ENCODE measurements at regions not wholly inside any gene's neighbourhood (a gene's known extent, or its start where the extent isn't known, plus 50 kb on each side); places are given as distances from the start of the nearest gene placed in this dataset.

GRCh38 chr1:82606546-82606945, 805.8 kb downstream of the ADGRL2 start:
- Histone ChIP-seq H2AFZ (ENCODE audit: low read length, unreplicated experiment) (no peak overlapping the region), H3K36me3 (ENCODE audit: insufficient read depth, low read length) (no peaks in the 10 kb centered on the region), H3K27ac (ENCODE audit: low read depth, low read length) (no peak overlapping the region), H3K79me2 (ENCODE audit: control insufficient read depth, insufficient read depth, low read length, unreplicated experiment) (no peaks in the 10 kb centered on the region), H3K4me1 (ENCODE audit: control insufficient read depth, insufficient read depth, low read length, unreplicated experiment) (no peaks in the 10 kb centered on the region), H3K4me3 (ENCODE audit: low read depth, low read length) (no peak overlapping the region), H3K27me3 (ENCODE audit: insufficient read depth, low read length) (no peaks in the 10 kb centered on the region)

DNA sequence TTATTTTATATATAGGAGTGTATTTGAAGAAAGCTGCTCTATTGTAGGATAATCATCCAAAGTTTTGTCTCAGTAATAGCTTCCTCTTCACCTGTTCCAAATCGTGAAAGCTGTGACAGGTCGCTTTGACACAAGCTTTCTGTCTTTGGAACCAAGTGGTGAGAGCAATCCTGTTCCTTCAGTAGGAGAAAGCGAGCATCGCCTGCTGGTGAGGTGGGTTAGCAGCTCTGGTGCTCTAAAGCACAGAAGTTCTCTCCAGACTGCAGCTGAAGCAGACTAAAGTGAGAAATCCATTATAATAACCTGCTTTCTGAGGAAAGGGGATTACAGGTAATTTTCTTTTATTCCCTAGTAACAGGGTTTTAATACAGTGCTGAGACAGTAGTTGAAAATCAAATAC, 803.8 kb downstream of the ADGRL2 start:
- H2AFZ ChIP-seq (ENCODE audit: low read length, unreplicated experiment) = no peak overlapping the region
- H3K4me1 ChIP-seq (ENCODE audit: control insufficient read depth, insufficient read depth, low read length, unreplicated experiment) = no peaks in the 10 kb centered on the region
- H3K27ac ChIP-seq (ENCODE audit: low read depth, low read length) = no peak overlapping the region
- no peaks in the 10 kb centered on the region for H3K79me2 ChIP-seq (ENCODE audit: control insufficient read depth, insufficient read depth, low read length, unreplicated experiment)
- no peak overlapping the region for H3K4me3 ChIP-seq (ENCODE audit: low read depth, low read length)
- no peaks in the 10 kb centered on the region for H3K27me3 ChIP-seq (ENCODE audit: insufficient read depth, low read length)
- H3K36me3 ChIP-seq (ENCODE audit: insufficient read depth, low read length) = no peaks in the 10 kb centered on the region

- Histone ChIP-seq H3K27ac (ENCODE audit: low read depth, low read length) (no peak overlapping the region), H3K79me2 (ENCODE audit: control insufficient read depth, insufficient read depth, low read length, unreplicated experiment) (no peaks in the 10 kb centered on the region), H3K4me3 (ENCODE audit: low read depth, low read length) (no peak overlapping the region), H3K36me3 (ENCODE audit: insufficient read depth, low read length) (no peaks in the 10 kb centered on the region), H3K27me3 (ENCODE audit: insufficient read depth, low read length) (no peaks in the 10 kb centered on the region), H3K4me1 (ENCODE audit: control insufficient read depth, insufficient read depth, low read length, unreplicated experiment) (no peaks in the 10 kb centered on the region), H2AFZ (ENCODE audit: low read length, unreplicated experiment) (no peak overlapping the region)
Observed at GRCh38 chr1:82600314-82600713, 799.6 kb downstream of the ADGRL2 start.

DNA sequence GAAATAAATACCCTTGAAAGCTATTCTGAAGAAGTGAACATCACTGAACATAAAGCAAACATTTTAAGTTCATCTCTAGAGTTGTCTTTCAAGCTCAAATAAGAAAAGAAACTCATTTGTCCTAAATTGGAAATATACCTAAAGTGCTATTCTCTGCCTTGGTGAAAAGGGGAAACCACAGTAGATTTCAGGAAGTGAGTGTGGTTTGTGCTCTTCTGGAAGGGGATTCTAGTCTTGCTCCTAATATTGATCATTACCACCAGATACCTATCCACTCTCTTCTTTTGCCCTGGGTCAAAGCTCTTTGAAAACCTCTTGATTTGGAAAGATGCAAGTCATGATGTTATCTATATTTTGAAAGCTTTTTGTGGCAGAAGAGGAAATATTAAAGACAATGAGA, 798.1 kb downstream of the ADGRL2 start:
- Histone ChIP-seq H3K36me3 (ENCODE audit: insufficient read depth, low read length) (no peaks in the 10 kb centered on the region), H3K27ac (ENCODE audit: low read depth, low read length) (no peak overlapping the region), H3K4me3 (ENCODE audit: low read depth, low read length) (no peak overlapping the region)

DNA sequence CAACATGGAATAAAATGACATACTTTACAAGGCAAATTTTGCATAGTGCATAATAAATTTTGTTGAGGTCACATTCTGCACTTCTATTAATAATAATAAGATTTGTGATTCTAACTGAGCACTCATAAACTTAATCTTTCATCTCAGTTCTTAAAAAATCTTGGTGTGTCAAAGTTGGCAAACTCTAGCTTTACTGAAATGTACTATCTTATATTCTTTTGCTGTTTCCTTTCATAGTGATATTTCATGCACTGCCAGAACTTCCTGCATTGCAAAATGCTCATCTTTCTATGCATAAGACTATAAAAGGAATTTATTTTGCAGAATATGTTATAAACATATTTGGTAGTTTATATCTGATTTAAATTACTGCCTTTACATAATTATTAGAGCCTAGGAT, 797.6 kb downstream of the ADGRL2 start:
- H3K27ac ChIP-seq (ENCODE audit: low read depth, low read length) = no peak overlapping the region
- no peak overlapping the region for H2AFZ ChIP-seq (ENCODE audit: low read length, unreplicated experiment)
- H3K4me3 ChIP-seq (ENCODE audit: low read depth, low read length) = no peak overlapping the region
- H3K27me3 ChIP-seq (ENCODE audit: insufficient read depth, low read length) = no peaks in the 10 kb centered on the region
- no peaks in the 10 kb centered on the region for H3K4me1 ChIP-seq (ENCODE audit: control insufficient read depth, insufficient read depth, low read length, unreplicated experiment)
- H3K79me2 ChIP-seq (ENCODE audit: control insufficient read depth, insufficient read depth, low read length, unreplicated experiment) = no peaks in the 10 kb centered on the region
- no peaks in the 10 kb centered on the region for H3K36me3 ChIP-seq (ENCODE audit: insufficient read depth, low read length)

More for the DNA sequence above, 798.1 kb downstream of the ADGRL2 start:
- Histone ChIP-seq H3K79me2 (ENCODE audit: control insufficient read depth, insufficient read depth, low read length, unreplicated experiment) (no peaks in the 10 kb centered on the region), H2AFZ (ENCODE audit: low read length, unreplicated experiment) (no peak overlapping the region), H3K27me3 (ENCODE audit: insufficient read depth, low read length) (no peaks in the 10 kb centered on the region), H3K4me1 (ENCODE audit: control insufficient read depth, insufficient read depth, low read length, unreplicated experiment) (no peaks in the 10 kb centered on the region)

GRCh38 chr1:82597649-82598048, 796.9 kb downstream of the ADGRL2 start:
- Histone ChIP-seq H3K79me2 (ENCODE audit: control insufficient read depth, insufficient read depth, low read length, unreplicated experiment) (no peaks in the 10 kb centered on the region), H2AFZ (ENCODE audit: low read length, unreplicated experiment) (no peak overlapping the region), H3K27ac (ENCODE audit: low read depth, low read length) (no peak overlapping the region), H3K27me3 (ENCODE audit: insufficient read depth, low read length) (no peaks in the 10 kb centered on the region), H3K4me3 (ENCODE audit: low read depth, low read length) (no peak overlapping the region), H3K4me1 (ENCODE audit: control insufficient read depth, insufficient read depth, low read length, unreplicated experiment) (no peaks in the 10 kb centered on the region), H3K36me3 (ENCODE audit: insufficient read depth, low read length) (no peaks in the 10 kb centered on the region)

GRCh38 chr1:82597141-82597540, 796.4 kb downstream of the ADGRL2 start:
- Histone ChIP-seq H3K27me3 (ENCODE audit: insufficient read depth, low read length) (no peaks in the 10 kb centered on the region), H3K4me1 (ENCODE audit: control insufficient read depth, insufficient read depth, low read length, unreplicated experiment) (no peaks in the 10 kb centered on the region), H3K27ac (ENCODE audit: low read depth, low read length) (no peak overlapping the region), H2AFZ (ENCODE audit: low read length, unreplicated experiment) (no peak overlapping the region), H3K36me3 (ENCODE audit: insufficient read depth, low read length) (no peaks in the 10 kb centered on the region), H3K4me3 (ENCODE audit: low read depth, low read length) (no peak overlapping the region), H3K79me2 (ENCODE audit: control insufficient read depth, insufficient read depth, low read length, unreplicated experiment) (no peaks in the 10 kb centered on the region)

GRCh38 chr1:82593561-82593960, 792.8 kb downstream of the ADGRL2 start:
- H3K4me3 ChIP-seq (ENCODE audit: low read depth, low read length) = no peak overlapping the region
- H3K36me3 ChIP-seq (ENCODE audit: insufficient read depth, low read length) = no peaks in the 10 kb centered on the region
- H3K4me1 ChIP-seq (ENCODE audit: control insufficient read depth, insufficient read depth, low read length, unreplicated experiment) = no peaks in the 10 kb centered on the region
- H3K27me3 ChIP-seq (ENCODE audit: insufficient read depth, low read length) = no peaks in the 10 kb centered on the region
- no peak overlapping the region for H3K27ac ChIP-seq (ENCODE audit: low read depth, low read length)
- H2AFZ ChIP-seq (ENCODE audit: low read length, unreplicated experiment) = no peak overlapping the region
- H3K79me2 ChIP-seq (ENCODE audit: control insufficient read depth, insufficient read depth, low read length, unreplicated experiment) = no peaks in the 10 kb centered on the region

- Histone ChIP-seq H3K4me3 (ENCODE audit: low read depth, low read length) (no peak overlapping the region), H3K4me1 (ENCODE audit: control insufficient read depth, insufficient read depth, low read length, unreplicated experiment) (no peaks in the 10 kb centered on the region), H3K27ac (ENCODE audit: low read depth, low read length) (no peak overlapping the region), H3K79me2 (ENCODE audit: control insufficient read depth, insufficient read depth, low read length, unreplicated experiment) (no peaks in the 10 kb centered on the region), H3K27me3 (ENCODE audit: insufficient read depth, low read length) (no peaks in the 10 kb centered on the region), H2AFZ (ENCODE audit: low read length, unreplicated experiment) (no peak overlapping the region), H3K36me3 (ENCODE audit: insufficient read depth, low read length) (no peaks in the 10 kb centered on the region)
Observed at GRCh38 chr1:82589588-82589987, 788.9 kb downstream of the ADGRL2 start.

DNA sequence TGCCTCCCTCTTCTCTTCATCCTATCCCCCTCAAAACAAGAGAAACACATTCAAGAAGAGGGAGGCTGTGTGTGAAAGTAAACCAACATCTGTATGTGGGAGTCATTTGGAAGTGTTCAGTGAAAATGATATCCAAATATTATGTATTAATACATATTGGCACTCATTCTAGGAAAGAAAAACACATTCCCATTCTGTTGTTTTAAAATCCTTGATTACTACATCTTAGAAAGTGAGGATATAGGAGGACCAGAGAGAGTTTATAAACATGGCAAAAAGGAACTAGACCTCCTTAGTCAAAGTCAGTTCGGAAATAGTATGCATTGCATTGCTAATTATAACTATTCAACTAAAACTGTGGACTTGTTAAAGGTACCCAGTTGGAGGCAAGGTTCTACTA, 786.6 kb downstream of the ADGRL2 start:
- Histone ChIP-seq H3K36me3 (ENCODE audit: insufficient read depth, low read length) (no peaks in the 10 kb centered on the region), H3K4me1 (ENCODE audit: control insufficient read depth, insufficient read depth, low read length, unreplicated experiment) (no peaks in the 10 kb centered on the region), H2AFZ (ENCODE audit: low read length, unreplicated experiment) (no peak overlapping the region), H3K4me3 (ENCODE audit: low read depth, low read length) (no peak overlapping the region), H3K27me3 (ENCODE audit: insufficient read depth, low read length) (no peaks in the 10 kb centered on the region), H3K27ac (ENCODE audit: low read depth, low read length) (no peak overlapping the region), H3K79me2 (ENCODE audit: control insufficient read depth, insufficient read depth, low read length, unreplicated experiment) (no peaks in the 10 kb centered on the region)

GRCh38 chr1:82586473-82586872, 785.7 kb downstream of the ADGRL2 start:
- no peaks in the 10 kb centered on the region for H3K27me3 ChIP-seq (ENCODE audit: insufficient read depth, low read length)
- H2AFZ ChIP-seq (ENCODE audit: low read length, unreplicated experiment) = no peak overlapping the region
- H3K4me3 ChIP-seq (ENCODE audit: low read depth, low read length) = no peak overlapping the region
- H3K4me1 ChIP-seq (ENCODE audit: control insufficient read depth, insufficient read depth, low read length, unreplicated experiment) = no peaks in the 10 kb centered on the region
- H3K27ac ChIP-seq (ENCODE audit: low read depth, low read length) = no peak overlapping the region
- no peaks in the 10 kb centered on the region for H3K36me3 ChIP-seq (ENCODE audit: insufficient read depth, low read length)
- no peaks in the 10 kb centered on the region for H3K79me2 ChIP-seq (ENCODE audit: control insufficient read depth, insufficient read depth, low read length, unreplicated experiment)

DNA sequence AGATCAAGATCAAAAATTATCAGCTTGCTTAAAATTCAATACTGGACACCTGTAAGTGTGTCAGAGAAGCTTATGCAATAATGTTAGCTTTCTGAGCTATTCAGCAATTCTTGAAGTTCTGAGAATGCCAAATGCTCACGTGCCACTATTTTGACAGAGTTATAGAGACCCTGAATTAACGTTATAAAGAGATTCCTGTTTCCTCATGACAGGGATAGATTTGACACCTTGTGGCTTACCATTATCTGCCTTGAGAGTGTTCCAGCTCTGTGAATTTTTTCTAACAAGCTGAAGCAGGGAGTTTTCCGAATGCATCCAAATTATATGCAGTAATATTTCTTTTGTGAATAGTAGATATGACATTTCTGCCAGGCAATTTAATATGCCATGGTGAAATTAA, 781.6 kb downstream of the ADGRL2 start:
- H3K27ac ChIP-seq (ENCODE audit: low read depth, low read length) = no peak overlapping the region
- H2AFZ ChIP-seq (ENCODE audit: low read length, unreplicated experiment) = no peak overlapping the region
- H3K79me2 ChIP-seq (ENCODE audit: control insufficient read depth, insufficient read depth, low read length, unreplicated experiment) = no peaks in the 10 kb centered on the region
- H3K4me3 ChIP-seq (ENCODE audit: low read depth, low read length) = no peak overlapping the region
- no peaks in the 10 kb centered on the region for H3K4me1 ChIP-seq (ENCODE audit: control insufficient read depth, insufficient read depth, low read length, unreplicated experiment)
- no peaks in the 10 kb centered on the region for H3K36me3 ChIP-seq (ENCODE audit: insufficient read depth, low read length)
- no peaks in the 10 kb centered on the region for H3K27me3 ChIP-seq (ENCODE audit: insufficient read depth, low read length)

Data from ACC112 (cell line).